ENCODE measurements at regions not wholly inside any gene's neighbourhood (a gene's known extent, or its start where the extent isn't known, plus 50 kb on each side); places are given as distances from the start of the nearest gene placed in this dataset.

DNA sequence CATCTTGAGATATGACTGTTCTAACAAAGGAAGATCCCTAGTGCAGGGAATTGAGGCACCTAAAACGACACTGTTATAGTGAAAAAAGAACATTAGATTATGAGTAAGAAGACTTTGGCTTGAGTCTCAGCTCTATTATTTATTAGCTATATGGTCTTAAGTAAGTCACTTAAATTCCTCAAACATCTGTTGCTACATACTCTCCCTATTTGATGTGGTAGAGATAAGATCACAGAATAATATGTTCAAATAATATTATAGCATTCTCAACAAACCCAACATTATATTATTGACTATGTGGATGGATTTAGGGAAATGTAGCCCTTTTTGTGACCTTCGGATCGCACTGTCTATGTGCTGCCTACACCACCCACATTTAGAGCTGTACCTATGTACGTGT lies 136.9 kb downstream of the P2RY1 start:
- TF ChIP-seq EGR1 (IDR thresholded peaks at IDR 0.05) (no peak), YY1 (IDR thresholded peaks at IDR 0.05; ENCODE audit: low read depth) (no peak), ZBTB7A (IDR thresholded peaks at IDR 0.05; ENCODE audit: low read depth) (no peak), NFIC (IDR thresholded peaks at IDR 0.05) (no peak), EP300 (IDR thresholded peaks at IDR 0.05; ENCODE audit: borderline replicate concordance) (no peak), TAF1 (IDR thresholded peaks at IDR 0.05; ENCODE audit: low read depth) (no peak), TCF12 (IDR thresholded peaks at IDR 0.05; ENCODE audit: low read depth) (no peak), CREB1 (IDR thresholded peaks at IDR 0.05; ENCODE audit: low read depth) (no peak), TEAD4 (IDR thresholded peaks at IDR 0.05) (no peak), CEBPB (IDR thresholded peaks at IDR 0.05) (no peak), FOXM1 (IDR thresholded peaks at IDR 0.05; ENCODE audit: borderline replicate concordance, low read depth) (no peak)
- TF ChIP-seq, protein P1, sequence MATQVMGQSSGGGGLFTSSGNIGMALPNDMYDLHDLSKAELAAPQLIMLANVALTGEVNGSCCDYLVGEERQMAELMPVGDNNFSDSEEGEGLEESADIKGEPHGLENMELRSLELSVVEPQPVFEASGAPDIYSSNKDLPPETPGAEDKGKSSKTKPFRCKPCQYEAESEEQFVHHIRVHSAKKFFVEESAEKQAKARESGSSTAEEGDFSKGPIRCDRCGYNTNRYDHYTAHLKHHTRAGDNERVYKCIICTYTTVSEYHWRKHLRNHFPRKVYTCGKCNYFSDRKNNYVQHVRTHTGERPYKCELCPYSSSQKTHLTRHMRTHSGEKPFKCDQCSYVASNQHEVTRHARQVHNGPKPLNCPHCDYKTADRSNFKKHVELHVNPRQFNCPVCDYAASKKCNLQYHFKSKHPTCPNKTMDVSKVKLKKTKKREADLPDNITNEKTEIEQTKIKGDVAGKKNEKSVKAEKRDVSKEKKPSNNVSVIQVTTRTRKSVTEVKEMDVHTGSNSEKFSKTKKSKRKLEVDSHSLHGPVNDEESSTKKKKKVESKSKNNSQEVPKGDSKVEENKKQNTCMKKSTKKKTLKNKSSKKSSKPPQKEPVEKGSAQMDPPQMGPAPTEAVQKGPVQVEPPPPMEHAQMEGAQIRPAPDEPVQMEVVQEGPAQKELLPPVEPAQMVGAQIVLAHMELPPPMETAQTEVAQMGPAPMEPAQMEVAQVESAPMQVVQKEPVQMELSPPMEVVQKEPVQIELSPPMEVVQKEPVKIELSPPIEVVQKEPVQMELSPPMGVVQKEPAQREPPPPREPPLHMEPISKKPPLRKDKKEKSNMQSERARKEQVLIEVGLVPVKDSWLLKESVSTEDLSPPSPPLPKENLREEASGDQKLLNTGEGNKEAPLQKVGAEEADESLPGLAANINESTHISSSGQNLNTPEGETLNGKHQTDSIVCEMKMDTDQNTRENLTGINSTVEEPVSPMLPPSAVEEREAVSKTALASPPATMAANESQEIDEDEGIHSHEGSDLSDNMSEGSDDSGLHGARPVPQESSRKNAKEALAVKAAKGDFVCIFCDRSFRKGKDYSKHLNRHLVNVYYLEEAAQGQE (IDR thresholded peaks at IDR 0.05; ENCODE audit: low read depth): no peak
- TF ChIP-seq, protein P2, sequence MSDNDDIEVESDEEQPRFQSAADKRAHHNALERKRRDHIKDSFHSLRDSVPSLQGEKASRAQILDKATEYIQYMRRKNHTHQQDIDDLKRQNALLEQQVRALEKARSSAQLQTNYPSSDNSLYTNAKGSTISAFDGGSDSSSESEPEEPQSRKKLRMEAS (IDR thresholded peaks at IDR 0.05): no peak
- TF ChIP-seq, protein P3, sequence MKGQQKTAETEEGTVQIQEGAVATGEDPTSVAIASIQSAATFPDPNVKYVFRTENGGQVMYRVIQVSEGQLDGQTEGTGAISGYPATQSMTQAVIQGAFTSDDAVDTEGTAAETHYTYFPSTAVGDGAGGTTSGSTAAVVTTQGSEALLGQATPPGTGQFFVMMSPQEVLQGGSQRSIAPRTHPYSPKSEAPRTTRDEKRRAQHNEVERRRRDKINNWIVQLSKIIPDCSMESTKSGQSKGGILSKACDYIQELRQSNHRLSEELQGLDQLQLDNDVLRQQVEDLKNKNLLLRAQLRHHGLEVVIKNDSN (IDR thresholded peaks at IDR 0.05): no peak

DNA sequence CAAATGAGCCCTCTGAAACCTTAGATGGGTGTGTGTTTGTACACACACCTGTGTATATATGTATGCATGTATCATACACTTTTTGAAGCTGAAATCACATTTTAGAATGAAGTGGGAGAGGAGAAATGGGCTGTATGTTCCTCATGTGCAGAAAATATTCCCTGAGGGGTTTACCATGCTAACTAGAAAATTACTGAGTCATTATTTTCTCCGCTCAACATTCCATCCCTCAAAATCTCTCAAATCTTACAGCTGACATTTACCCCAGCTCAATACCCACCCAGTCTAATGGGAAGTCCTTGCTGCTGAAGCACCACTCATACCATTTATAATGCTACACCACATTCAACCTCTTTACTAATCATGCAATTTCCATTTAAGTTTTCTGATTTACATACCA lies 138.6 kb downstream of the P2RY1 start:
- no peak for TF ChIP-seq EGR1 (IDR thresholded peaks at IDR 0.05)
- TF ChIP-seq TAF1 (IDR thresholded peaks at IDR 0.05; ENCODE audit: low read depth): no peak
- TF ChIP-seq RAD21 (IDR thresholded peaks at IDR 0.05; ENCODE audit: low read depth): no peak

DNA sequence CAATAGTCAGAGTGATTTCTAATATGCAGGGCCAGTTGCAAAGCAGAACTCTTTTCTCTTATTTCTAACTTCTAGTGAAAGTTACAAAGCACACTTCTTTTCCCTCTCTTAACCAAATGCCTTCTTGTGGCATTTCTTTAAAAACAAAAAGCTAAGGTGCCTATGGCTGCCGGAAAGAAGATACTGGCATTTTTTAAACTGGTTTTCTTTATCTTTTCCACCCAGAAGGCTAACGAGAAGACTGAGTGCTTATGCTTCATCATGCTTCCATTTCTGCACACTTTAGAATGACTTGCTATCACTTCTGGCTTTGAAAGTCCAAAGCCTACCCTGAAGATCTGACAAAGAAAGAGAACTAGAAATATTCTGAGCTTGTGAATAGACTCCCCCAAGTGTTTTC lies 141.3 kb downstream of the P2RY1 start:
- no peak for TF ChIP-seq TAF1 (IDR thresholded peaks at IDR 0.05; ENCODE audit: low read depth)

DNA sequence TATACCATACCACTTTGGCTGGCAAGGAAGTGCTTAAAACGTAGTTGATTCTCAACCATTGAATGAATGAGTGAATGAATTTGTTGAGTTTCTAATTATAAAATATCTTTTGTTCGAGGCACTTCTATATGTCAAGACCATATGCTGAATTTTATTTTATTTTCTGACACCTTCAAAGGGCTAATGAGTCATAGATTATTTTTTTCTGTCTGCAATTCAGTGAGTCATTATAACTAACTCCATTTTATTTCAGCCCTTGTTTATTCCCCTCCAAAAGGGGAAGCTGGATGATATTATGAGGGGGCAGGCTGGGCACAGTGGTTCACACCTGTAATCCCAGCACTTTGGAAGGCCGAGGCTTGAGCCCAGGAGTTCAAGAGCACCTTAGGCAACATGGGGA lies 142.4 kb downstream of the P2RY1 start:
- TF ChIP-seq CEBPB (IDR thresholded peaks at IDR 0.05) (no peak), CREB1 (IDR thresholded peaks at IDR 0.05; ENCODE audit: low read depth) (no peak), FOXM1 (IDR thresholded peaks at IDR 0.05; ENCODE audit: borderline replicate concordance, low read depth) (no peak), NFIC (IDR thresholded peaks at IDR 0.05) (no peak)
- TF ChIP-seq, protein P3 (IDR thresholded peaks at IDR 0.05): no peak

DNA sequence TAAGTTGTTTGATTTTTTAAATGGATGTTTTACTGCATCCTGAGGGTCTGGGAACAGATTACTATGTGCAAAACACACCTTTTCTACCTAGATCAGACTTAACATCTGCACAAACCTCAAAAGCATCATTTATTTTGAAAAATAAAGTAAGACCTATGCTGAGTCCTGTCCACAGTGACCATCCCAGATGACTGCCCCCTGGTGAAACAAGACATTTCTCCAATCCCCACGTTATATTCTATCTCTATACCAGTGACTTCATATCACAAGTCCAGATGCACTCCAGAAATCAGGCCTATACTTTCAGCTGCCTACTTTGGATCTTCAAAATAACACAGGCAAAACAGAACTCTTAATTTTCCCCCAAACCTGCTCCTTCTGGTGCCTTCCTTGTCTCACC lies 143.2 kb downstream of the P2RY1 start:
- TF ChIP-seq FOXM1 (IDR thresholded peaks at IDR 0.05; ENCODE audit: borderline replicate concordance, low read depth) (no peak), YY1 (IDR thresholded peaks at IDR 0.05; ENCODE audit: low read depth) (no peak), TCF12 (IDR thresholded peaks at IDR 0.05; ENCODE audit: low read depth) (no peak), TAF1 (IDR thresholded peaks at IDR 0.05; ENCODE audit: low read depth) (no peak), CREB1 (IDR thresholded peaks at IDR 0.05; ENCODE audit: low read depth) (no peak), RAD21 (IDR thresholded peaks at IDR 0.05; ENCODE audit: low read depth) (no peak), ZBTB7A (IDR thresholded peaks at IDR 0.05; ENCODE audit: low read depth) (no peak)
- TF ChIP-seq, protein P2 (IDR thresholded peaks at IDR 0.05): no peak

DNA sequence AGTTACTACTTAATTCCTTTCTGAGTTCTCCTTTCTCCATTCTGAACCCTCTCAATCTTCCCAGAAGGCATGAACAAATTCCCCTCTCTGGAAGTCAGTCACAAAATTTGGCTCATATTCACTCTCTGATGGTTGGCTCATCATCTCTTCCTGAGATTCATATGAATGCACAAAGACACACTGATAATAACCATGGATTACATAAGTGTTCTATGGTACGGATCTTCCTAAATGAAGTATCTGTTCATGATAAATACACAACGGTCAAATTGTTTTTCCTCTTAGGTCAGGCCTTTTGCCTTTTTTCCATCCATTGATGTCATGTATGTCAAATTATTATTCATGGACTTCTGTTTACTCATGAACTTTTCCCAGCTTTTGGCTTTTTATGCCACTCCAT lies 162.6 kb downstream of the P2RY1 start:
- TF ChIP-seq NFIC (IDR thresholded peaks at IDR 0.05) (no peak), YY1 (IDR thresholded peaks at IDR 0.05; ENCODE audit: low read depth) (no peak), CEBPB (IDR thresholded peaks at IDR 0.05) (no peak), EP300 (IDR thresholded peaks at IDR 0.05; ENCODE audit: borderline replicate concordance) (no peak), ZBTB7A (IDR thresholded peaks at IDR 0.05; ENCODE audit: low read depth) (no peak), TCF12 (IDR thresholded peaks at IDR 0.05; ENCODE audit: low read depth) (no peak), CREB1 (IDR thresholded peaks at IDR 0.05; ENCODE audit: low read depth) (no peak), TEAD4 (IDR thresholded peaks at IDR 0.05) (no peak), FOXM1 (IDR thresholded peaks at IDR 0.05; ENCODE audit: borderline replicate concordance, low read depth) (no peak), EGR1 (IDR thresholded peaks at IDR 0.05) (no peak), TAF1 (IDR thresholded peaks at IDR 0.05; ENCODE audit: low read depth) (no peak), RAD21 (IDR thresholded peaks at IDR 0.05; ENCODE audit: low read depth) (no peak)
- TF ChIP-seq, protein P2 (IDR thresholded peaks at IDR 0.05): no peak
- TF ChIP-seq, protein P3 (IDR thresholded peaks at IDR 0.05): no peak
- TF ChIP-seq, protein P1 (IDR thresholded peaks at IDR 0.05; ENCODE audit: low read depth): no peak

Data from Ishikawa (cell line).